Neural cell (in vitro differentiated cells): ENCODE measurements at regions not wholly inside any gene's neighbourhood (a gene's known extent, or its start where the extent isn't known, plus 50 kb on each side); places are given as distances from the start of the nearest gene placed in this dataset.

Source experiments
- H2AFZ ChIP-seq: fragments of 200-600, 300-800 bp; sonication (generic), shearing (Covaris generic); 2 replicates; pipeline ENCODE4 v1.6.0; 2014; ENCODE audit warnings: low read depth, mild to moderate bottlenecking, antibody characterized with exemption, low read length, moderate library complexity
- H3F3A ChIP-seq: fragments of 200-600 bp; shearing (Covaris generic); 2 replicates; pipeline ENCODE4 v1.6.1; 2016; ENCODE audit warnings: mild to moderate bottlenecking, moderate library complexity, mixed read lengths, antibody characterized with exemption, low read length; ENCODE audit not compliant: insufficient read depth, poor library complexity, severe bottlenecking
- H3K27ac ChIP-seq: fragments of 200-600, 300-800 bp; sonication (generic), shearing (Covaris generic); 2 replicates; pipeline ENCODE4 v1.5.1; 2014; ENCODE audit warnings: mild to moderate bottlenecking, low read length, moderate library complexity
- H3K27me3 ChIP-seq: fragments of 300-800, 200-600 bp; sonication (generic), shearing (Covaris generic); 2 replicates; pipeline ENCODE4 v1.6.0; 2014; ENCODE audit warnings: mild to moderate bottlenecking, low read depth, low read length, moderate library complexity; ENCODE audit not compliant: insufficient read depth
- H3K36me3 ChIP-seq: fragments of 300-800, 200-600 bp; sonication (generic), shearing (Covaris generic); 2 replicates; pipeline ENCODE4 v1.5.1; 2014; ENCODE audit warnings: mild to moderate bottlenecking, antibody characterized with exemption, low read length, moderate library complexity; ENCODE audit not compliant: insufficient read depth
- H3K4me2 ChIP-seq: fragments of 300-800, 200-600 bp; sonication (generic), shearing (Covaris generic); 2 replicates; pipeline ENCODE4 v1.6.0; 2014; ENCODE audit warnings: mild to moderate bottlenecking, low read length
- H3K4me3 ChIP-seq: fragments of 300-800, 200-600 bp; sonication (generic), shearing (Covaris generic); 2 replicates; pipeline ENCODE4 v1.5.1; 2014; ENCODE audit warnings: mild to moderate bottlenecking, low read length, moderate library complexity
- H3K79me2 ChIP-seq: fragments of 200-600 bp; shearing (Covaris generic); replicated peaks from 2 replicates; pipeline ENCODE4 v1.6.0; 2014; ENCODE audit warnings: mild to moderate bottlenecking, low read length, moderate library complexity; ENCODE audit not compliant: insufficient read depth
- H3K9ac ChIP-seq: fragments of 300-800, 200-600 bp; sonication (generic), shearing (Covaris generic); 2 replicates; pipeline ENCODE4 v1.6.1; 2016; ENCODE audit warnings: mild to moderate bottlenecking, low read length, mixed read lengths
- H3K9me2 ChIP-seq: fragments of 200-600 bp; shearing (Covaris generic); 2 replicates; pipeline ENCODE4 v1.6.1; 2016; ENCODE audit warnings: mild to moderate bottlenecking, low read length, mixed read lengths; ENCODE audit not compliant: insufficient read depth
- H3K9me3 ChIP-seq: fragments of 200-600, 300-800 bp; sonication (generic), shearing (Covaris generic); 2 replicates; pipeline ENCODE4 v1.6.1; 2016; ENCODE audit warnings: mild to moderate bottlenecking, mixed run types, low read length, moderate library complexity, mixed read lengths
- H4K20me1 ChIP-seq: fragments of 200-600 bp; shearing (Covaris generic); 2 replicates; pipeline ENCODE4 v1.6.1; 2016; ENCODE audit warnings: mild to moderate bottlenecking, mixed run types; ENCODE audit not compliant: insufficient read depth
- EP300 ChIP-seq: fragments of 450-650 bp; conservative IDR thresholded peaks from 2 replicates; pipeline ENCODE4 v1.6.1; 2014; ENCODE audit warnings: antibody characterized with exemption, mild to moderate bottlenecking, moderate library complexity; ENCODE audit not compliant: poor library complexity, severe bottlenecking
- EZH2 ChIP-seq: fragments of 200-600, 300-800 bp; shearing (Covaris generic), sonication (generic); IDR thresholded peaks from 2 replicates; pipeline ENCODE4 v1.6.1; 2014; ENCODE audit warnings: antibody characterized with exemption, low read length, borderline replicate concordance, mild to moderate bottlenecking; ENCODE audit not compliant: insufficient read depth, poor library complexity, severe bottlenecking
- MXI1 ChIP-seq: fragments of 450-650 bp; conservative IDR thresholded peaks from 2 replicates; pipeline ENCODE4 v1.6.1; 2014; ENCODE audit warnings: antibody characterized with exemption, mild to moderate bottlenecking; ENCODE audit not compliant: poor library complexity, severe bottlenecking
- POLR2AphosphoS5 ChIP-seq: IDR thresholded peaks from 2 replicates; pipeline ENCODE4 v1.6.1; 2012
- RAD21 ChIP-seq: fragments of 450-650 bp; conservative IDR thresholded peaks from 2 replicates; pipeline ENCODE4 v1.6.1; 2014; ENCODE audit warnings: antibody characterized with exemption, mild to moderate bottlenecking, moderate library complexity
- SMC3 ChIP-seq: fragments of 450-650 bp; conservative IDR thresholded peaks from 2 replicates; pipeline ENCODE4 v1.6.1; 2014; ENCODE audit warnings: antibody characterized with exemption, mild to moderate bottlenecking, moderate library complexity; ENCODE audit not compliant: poor library complexity
- TAF1 ChIP-seq: IDR thresholded peaks from 2 replicates; pipeline ENCODE4 v1.6.1; 2012; ENCODE audit warnings: low read depth
- TF ChIP-seq, protein P1 (sequence below): IDR thresholded peaks from 2 replicates; pipeline ENCODE4 v1.6.1; 2012; ENCODE audit warnings: borderline replicate concordance
- TF ChIP-seq, protein P2 (sequence below): fragments of 450-650 bp; IDR thresholded peaks from 2 replicates; pipeline ENCODE4 v1.5.1; 2014; ENCODE audit warnings: antibody characterized with exemption, mild to moderate bottlenecking, moderate library complexity; ENCODE audit not compliant: poor library complexity, severe bottlenecking

DNA sequence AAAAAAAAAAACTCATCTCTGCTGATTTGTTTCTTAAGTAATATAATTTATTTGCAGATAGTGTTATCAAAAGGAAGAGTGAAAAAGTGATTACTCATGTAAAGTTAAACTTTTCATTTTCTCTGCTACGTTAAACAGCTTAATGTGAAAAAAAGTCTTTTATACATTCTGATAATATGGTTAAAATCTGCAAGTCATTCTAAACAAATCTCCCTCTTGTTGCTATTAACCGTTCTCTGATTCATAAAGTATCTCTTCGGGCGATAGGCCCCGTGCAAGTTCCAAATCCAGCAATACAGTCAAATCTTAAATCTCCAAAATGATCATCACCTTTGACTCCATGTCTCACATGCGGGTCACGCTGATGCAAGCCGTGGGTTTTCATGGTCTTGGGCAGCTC is 732.0 kb downstream of the TAF11L14 start:
- TF ChIP-seq EP300 (no peak), TAF1 (no peak), RAD21 (no peak), MXI1 (no peak), POLR2AphosphoS5 (no peak), EZH2 (no peak), SMC3 (no peak)
- TF ChIP-seq, protein P1, sequence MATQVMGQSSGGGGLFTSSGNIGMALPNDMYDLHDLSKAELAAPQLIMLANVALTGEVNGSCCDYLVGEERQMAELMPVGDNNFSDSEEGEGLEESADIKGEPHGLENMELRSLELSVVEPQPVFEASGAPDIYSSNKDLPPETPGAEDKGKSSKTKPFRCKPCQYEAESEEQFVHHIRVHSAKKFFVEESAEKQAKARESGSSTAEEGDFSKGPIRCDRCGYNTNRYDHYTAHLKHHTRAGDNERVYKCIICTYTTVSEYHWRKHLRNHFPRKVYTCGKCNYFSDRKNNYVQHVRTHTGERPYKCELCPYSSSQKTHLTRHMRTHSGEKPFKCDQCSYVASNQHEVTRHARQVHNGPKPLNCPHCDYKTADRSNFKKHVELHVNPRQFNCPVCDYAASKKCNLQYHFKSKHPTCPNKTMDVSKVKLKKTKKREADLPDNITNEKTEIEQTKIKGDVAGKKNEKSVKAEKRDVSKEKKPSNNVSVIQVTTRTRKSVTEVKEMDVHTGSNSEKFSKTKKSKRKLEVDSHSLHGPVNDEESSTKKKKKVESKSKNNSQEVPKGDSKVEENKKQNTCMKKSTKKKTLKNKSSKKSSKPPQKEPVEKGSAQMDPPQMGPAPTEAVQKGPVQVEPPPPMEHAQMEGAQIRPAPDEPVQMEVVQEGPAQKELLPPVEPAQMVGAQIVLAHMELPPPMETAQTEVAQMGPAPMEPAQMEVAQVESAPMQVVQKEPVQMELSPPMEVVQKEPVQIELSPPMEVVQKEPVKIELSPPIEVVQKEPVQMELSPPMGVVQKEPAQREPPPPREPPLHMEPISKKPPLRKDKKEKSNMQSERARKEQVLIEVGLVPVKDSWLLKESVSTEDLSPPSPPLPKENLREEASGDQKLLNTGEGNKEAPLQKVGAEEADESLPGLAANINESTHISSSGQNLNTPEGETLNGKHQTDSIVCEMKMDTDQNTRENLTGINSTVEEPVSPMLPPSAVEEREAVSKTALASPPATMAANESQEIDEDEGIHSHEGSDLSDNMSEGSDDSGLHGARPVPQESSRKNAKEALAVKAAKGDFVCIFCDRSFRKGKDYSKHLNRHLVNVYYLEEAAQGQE = no peak
- TF ChIP-seq, protein P2, sequence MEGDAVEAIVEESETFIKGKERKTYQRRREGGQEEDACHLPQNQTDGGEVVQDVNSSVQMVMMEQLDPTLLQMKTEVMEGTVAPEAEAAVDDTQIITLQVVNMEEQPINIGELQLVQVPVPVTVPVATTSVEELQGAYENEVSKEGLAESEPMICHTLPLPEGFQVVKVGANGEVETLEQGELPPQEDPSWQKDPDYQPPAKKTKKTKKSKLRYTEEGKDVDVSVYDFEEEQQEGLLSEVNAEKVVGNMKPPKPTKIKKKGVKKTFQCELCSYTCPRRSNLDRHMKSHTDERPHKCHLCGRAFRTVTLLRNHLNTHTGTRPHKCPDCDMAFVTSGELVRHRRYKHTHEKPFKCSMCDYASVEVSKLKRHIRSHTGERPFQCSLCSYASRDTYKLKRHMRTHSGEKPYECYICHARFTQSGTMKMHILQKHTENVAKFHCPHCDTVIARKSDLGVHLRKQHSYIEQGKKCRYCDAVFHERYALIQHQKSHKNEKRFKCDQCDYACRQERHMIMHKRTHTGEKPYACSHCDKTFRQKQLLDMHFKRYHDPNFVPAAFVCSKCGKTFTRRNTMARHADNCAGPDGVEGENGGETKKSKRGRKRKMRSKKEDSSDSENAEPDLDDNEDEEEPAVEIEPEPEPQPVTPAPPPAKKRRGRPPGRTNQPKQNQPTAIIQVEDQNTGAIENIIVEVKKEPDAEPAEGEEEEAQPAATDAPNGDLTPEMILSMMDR = no peak
- Histone ChIP-seq H3K4me2 (no peak overlapping the region), H3K36me3 (no peaks in the 10 kb centered on the region), H3K27me3 (no peaks in the 10 kb centered on the region), H3K4me3 (no peak overlapping the region), H2AFZ (no peak overlapping the region), H3K79me2 (no peaks in the 10 kb centered on the region), H3K9me2 (no peaks in the 10 kb centered on the region), H3K27ac (no peak overlapping the region), H3K9ac (no peak overlapping the region), H3K9me3 (no peaks in the 10 kb centered on the region), H3F3A (no peaks in the 10 kb centered on the region), H4K20me1 (no peaks in the 10 kb centered on the region)

DNA sequence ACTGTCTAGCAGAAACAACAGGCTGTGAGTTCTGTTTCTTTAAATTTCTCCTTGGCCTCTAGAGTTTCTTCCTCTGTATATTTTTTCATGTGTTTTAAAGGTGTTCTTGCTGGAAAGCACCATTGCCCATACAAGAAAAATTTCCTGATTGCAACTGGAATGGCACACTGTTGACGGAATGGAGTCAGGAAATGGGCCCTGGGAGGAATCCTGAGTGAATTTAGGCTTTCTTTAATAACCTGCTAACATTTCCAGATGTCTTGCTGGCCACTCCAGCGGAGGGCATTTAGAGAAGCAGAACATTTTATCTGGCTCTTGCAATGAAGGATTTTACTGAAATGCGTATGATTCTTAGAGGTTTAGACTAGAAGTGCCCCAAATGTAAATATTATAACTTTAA is 736.3 kb downstream of the TAF11L14 start:
- TF ChIP-seq POLR2AphosphoS5 = no peak
- TF ChIP-seq EP300 = no peak
- TF ChIP-seq RAD21 = no peak
- TF ChIP-seq, protein P1 = no peak
- no peak overlapping the region for H3K4me2 ChIP-seq
- H3K79me2 ChIP-seq = no peaks in the 10 kb centered on the region

More for the DNA sequence above, 736.3 kb downstream of the TAF11L14 start:
- Histone ChIP-seq H3K27me3 (no peaks in the 10 kb centered on the region), H3K9me3 (no peaks in the 10 kb centered on the region), H3K36me3 (no peaks in the 10 kb centered on the region), H4K20me1 (no peaks in the 10 kb centered on the region), H3K9ac (no peak overlapping the region), H3K4me3 (no peak overlapping the region), H2AFZ (no peak overlapping the region), H3K9me2 (no peaks in the 10 kb centered on the region), H3K27ac (no peak overlapping the region), H3F3A (no peaks in the 10 kb centered on the region)
